Astrocyte (in vitro differentiated cells and primary cell): ENCODE measurements at regions not wholly inside any gene's neighbourhood (a gene's known extent, or its start where the extent isn't known, plus 50 kb on each side); places are given as distances from the start of the nearest gene placed in this dataset.

ENCODE experiments used
- CTCF ChIP-seq: IDR thresholded peaks from 2 replicates; pipeline ENCODE4 v1.5.1; 2011; ENCODE audit warnings: low read depth, mild to moderate bottlenecking, inconsistent platforms, low read length, moderate library complexity; ENCODE audit not compliant: insufficient read depth
- EZH2 ChIP-seq: IDR thresholded peaks from 2 replicates; pipeline ENCODE4 v1.6.1; 2012; ENCODE audit warnings: mild to moderate bottlenecking, low read length, inconsistent platforms; ENCODE audit not compliant: insufficient read depth

- TF ChIP-seq CTCF (no peak), EZH2 (no peak)
Measured at GRCh38 chr11:131042041-131042390, 125.7 kb upstream of the SNX19 start.
